Fibroblast of lung (primary cell): ENCODE measurements at regions not wholly inside any gene's neighbourhood (a gene's known extent, or its start where the extent isn't known, plus 50 kb on each side); places are given as distances from the start of the nearest gene placed in this dataset.

ENCODE experiments used
- DNase-seq, 2 donors: peaks; one replicate each; pipeline versions ENCODE4 v3.0.0 to v3.0.0-alpha.2; 2010; ENCODE audit warnings: low read depth in 2 of 2
- H2AFZ ChIP-seq: 2 replicates; pipeline ENCODE4 v1.5.1; 2012; ENCODE audit warnings: low read length, control low read depth, inconsistent platforms
- H3K27ac ChIP-seq: 2 replicates; pipeline ENCODE4 v1.5.1; 2011; ENCODE audit warnings: low read length, control low read depth; ENCODE audit not compliant: insufficient read depth
- H3K27me3 ChIP-seq: 2 replicates; pipeline ENCODE4 v1.5.1; 2011; ENCODE audit warnings: mild to moderate bottlenecking, low read length; ENCODE audit not compliant: control insufficient read depth, insufficient read depth
- H3K36me3 ChIP-seq: 2 replicates; pipeline ENCODE4 v1.5.1; 2011; ENCODE audit warnings: low read length; ENCODE audit not compliant: control insufficient read depth, insufficient read depth
- H3K4me1 ChIP-seq: 2 replicates; pipeline ENCODE4 v1.5.1; 2011; ENCODE audit warnings: low read length; ENCODE audit not compliant: control insufficient read depth, insufficient read depth; ENCODE audit errors: extremely low read depth
- H3K4me2 ChIP-seq: 2 replicates; pipeline ENCODE4 v1.5.1; 2011; ENCODE audit warnings: low read length, control low read depth; ENCODE audit not compliant: insufficient read depth; ENCODE audit errors: extremely low read depth
- H3K4me3 ChIP-seq, 4 experiments: fragments of 200-600 bp in 1 of 4; sonication (generic) in 1 of 4; replicated peaks in 1 of 4; 2 replicates each; pipeline ENCODE4 v1.5.1; 2011 to 2016; ENCODE audit warnings: low read length in 4 of 4, low read depth in 3 of 4, mild to moderate bottlenecking in 3 of 4, control low read depth in 2 of 4, inconsistent platforms in 1 of 4, mixed read lengths in 1 of 4; ENCODE audit not compliant: insufficient read depth in 1 of 4; ENCODE audit errors: control extremely low read depth in 1 of 4
- H3K79me2 ChIP-seq: 2 replicates; pipeline ENCODE4 v1.5.1; 2012; ENCODE audit warnings: mild to moderate bottlenecking, low read length, inconsistent platforms; ENCODE audit not compliant: control insufficient read depth, insufficient read depth
- H3K9ac ChIP-seq: 2 replicates; pipeline ENCODE4 v1.5.1; 2011; ENCODE audit warnings: mild to moderate bottlenecking, low read length, control low read depth; ENCODE audit not compliant: insufficient read depth
- H3K9me3 ChIP-seq: 2 replicates; pipeline ENCODE4 v1.5.1; 2012; ENCODE audit warnings: low read depth, low read length; ENCODE audit not compliant: control insufficient read depth, insufficient read depth
- H4K20me1 ChIP-seq: 2 replicates; pipeline ENCODE4 v1.5.1; 2011; ENCODE audit warnings: low read length; ENCODE audit not compliant: control insufficient read depth, insufficient read depth; ENCODE audit errors: extremely low read depth
- CTCF ChIP-seq, 2 donors: IDR thresholded peaks in 1 of 2; conservative IDR thresholded peaks in 1 of 2; 1 replicate in 1 of 2; 2 replicates in 1 of 2; pipeline ENCODE4 v1.5.1; 2011 to 2012; ENCODE audit warnings: low read length in 2 of 2, control low read depth in 1 of 2, inconsistent platforms in 1 of 2, low read depth in 1 of 2, mild to moderate bottlenecking in 1 of 2
- EZH2 ChIP-seq: IDR thresholded peaks from 2 replicates; pipeline ENCODE4 v1.5.1; 2012; ENCODE audit warnings: low read length, control low read depth, mild to moderate bottlenecking; ENCODE audit errors: missing control alignments

GRCh38 chr14:50025073-50025472, 91.3 kb downstream of the VCPKMT start:
- H4K20me1 ChIP-seq = no peaks in the 10 kb centered on the region
- H3K79me2 ChIP-seq = no peaks in the 10 kb centered on the region
- no peaks in the 10 kb centered on the region for H3K36me3 ChIP-seq
- peaks cover 4% of the 10 kb centered on the region for H3K4me1 ChIP-seq
- TF ChIP-seq CTCF (conservative IDR thresholded peaks at IDR 0.05 in 1 of 2, IDR thresholded peaks at IDR 0.05 in 1 of 2; ENCODE audit: low read depth in 1 of 2, low read length in 2 of 2) = no peak
- TF ChIP-seq EZH2 = no peak
- no peaks in the 10 kb centered on the region for H3K27me3 ChIP-seq
- H2AFZ ChIP-seq = no peak overlapping the region
- no peak overlapping the region for H3K4me3 ChIP-seq
- peaks cover 2% of the 10 kb centered on the region for H3K9me3 ChIP-seq
- H3K27ac ChIP-seq = no peak overlapping the region
- DNase-seq = no peak
- no peak overlapping the region for H3K4me2 ChIP-seq
- no peak overlapping the region for H3K9ac ChIP-seq

GRCh38 chr14:50025776-50026175, 90.6 kb downstream of the VCPKMT start:
- H3K4me1 ChIP-seq = peaks cover 4% of the 10 kb centered on the region
- peaks cover 2% of the 10 kb centered on the region for H3K9me3 ChIP-seq
- no peaks in the 10 kb centered on the region for H3K79me2 ChIP-seq
- H2AFZ ChIP-seq = no peak overlapping the region
- no peaks in the 10 kb centered on the region for H4K20me1 ChIP-seq
- no peaks in the 10 kb centered on the region for H3K36me3 ChIP-seq
- TF ChIP-seq CTCF (conservative IDR thresholded peaks at IDR 0.05 in 1 of 2, IDR thresholded peaks at IDR 0.05 in 1 of 2; ENCODE audit: low read depth in 1 of 2, low read length in 2 of 2) (no peak), EZH2 (no peak)
- no peak overlapping the region for H3K9ac ChIP-seq
- no peaks in the 10 kb centered on the region for H3K27me3 ChIP-seq
- H3K4me3 ChIP-seq = no peak overlapping the region
- H3K4me2 ChIP-seq = no peak overlapping the region
- DNase-seq = peak; percentile 47 to 55
- no peak overlapping the region for H3K27ac ChIP-seq

- H3K27me3 ChIP-seq = no peaks in the 10 kb centered on the region
- no peaks in the 10 kb centered on the region for H3K36me3 ChIP-seq
- H2AFZ ChIP-seq = no peak overlapping the region
- no peak overlapping the region for H3K4me2 ChIP-seq
- H3K79me2 ChIP-seq = no peaks in the 10 kb centered on the region
- H3K27ac ChIP-seq = no peak overlapping the region
- no peaks in the 10 kb centered on the region for H4K20me1 ChIP-seq
- DNase-seq = no peak
- TF ChIP-seq EZH2 (no peak), CTCF (conservative IDR thresholded peaks at IDR 0.05 in 1 of 2, IDR thresholded peaks at IDR 0.05 in 1 of 2; ENCODE audit: low read depth in 1 of 2, low read length in 2 of 2) (no peak)
- H3K4me1 ChIP-seq = peaks cover 4% of the 10 kb centered on the region
- H3K9ac ChIP-seq = no peak overlapping the region
- peaks cover 2% of the 10 kb centered on the region for H3K9me3 ChIP-seq
- H3K4me3 ChIP-seq = no peak overlapping the region
Observed at GRCh38 chr14:50026396-50026795, 90.0 kb downstream of the VCPKMT start.
